ENCODE measurements at regions not wholly inside any gene's neighbourhood (a gene's known extent, or its start where the extent isn't known, plus 50 kb on each side); places are given as distances from the start of the nearest gene placed in this dataset.

GRCh38 chr14:58787592-58787991, 149.8 kb downstream of the DACT1 start:
- Mint-ChIP-seq H3K36me3 (no peaks in the 10 kb centered on the region), H3K4me3 (no peak overlapping the region), H3K4me1 (peaks cover 19% of the 10 kb centered on the region), H3K27me3 (ENCODE audit: low read depth) (peaks cover 24% of the 10 kb centered on the region), H3K27ac (no peak overlapping the region), H3K9me3 (no peaks in the 10 kb centered on the region; the same call in 1 of the 2 replicates)
- ATAC-seq (no peak), DNase-seq (ENCODE audit: low spot score) (no peak)
- TF ChIP-seq RELA (CRISPR knock-in tag; IDR thresholded peaks at IDR 0.05; ENCODE audit: borderline replicate concordance) (no peak), USF1 (CRISPR knock-in tag; IDR thresholded peaks at IDR 0.05) (no peak), ZBTB21 (CRISPR knock-in tag; IDR thresholded peaks at IDR 0.05; ENCODE audit: borderline replicate concordance) (no peak), GRHL2 (CRISPR knock-in tag; IDR thresholded peaks at IDR 0.05; ENCODE audit: insufficient replicate concordance, severe bottlenecking) (no peak), ZNF138 (CRISPR knock-in tag; conservative IDR thresholded peaks at IDR 0.05) (no peak), ERG (CRISPR knock-in tag; IDR thresholded peaks at IDR 0.05) (no peak), TEAD1 (CRISPR knock-in tag; IDR thresholded peaks at IDR 0.05) (no peak), ESRRA (CRISPR knock-in tag; IDR thresholded peaks at IDR 0.05; ENCODE audit: borderline replicate concordance) (no peak), ZNF671 (CRISPR knock-in tag; IDR thresholded peaks at IDR 0.05) (no peak), ZNF512 (CRISPR knock-in tag; IDR thresholded peaks at IDR 0.05; ENCODE audit: borderline replicate concordance) (no peak), E2F5 (CRISPR knock-in tag; IDR thresholded peaks at IDR 0.05) (no peak), SOX15 (CRISPR knock-in tag; IDR thresholded peaks at IDR 0.05) (no peak), ZNF317 (CRISPR knock-in tag; IDR thresholded peaks at IDR 0.05; ENCODE audit: borderline replicate concordance, low read depth) (no peak), CBFB (CRISPR knock-in tag; IDR thresholded peaks at IDR 0.05; ENCODE audit: low read depth) (no peak), ZNF532 (CRISPR knock-in tag; IDR thresholded peaks at IDR 0.05; ENCODE audit: borderline replicate concordance) (no peak), IRF1 (CRISPR knock-in tag; IDR thresholded peaks at IDR 0.05) (no peak), ATF3 (CRISPR knock-in tag; conservative IDR thresholded peaks at IDR 0.05) (no peak), FOXK1 (CRISPR knock-in tag; IDR thresholded peaks at IDR 0.05) (no peak), ARID4B (CRISPR knock-in tag; IDR thresholded peaks at IDR 0.05; ENCODE audit: borderline replicate concordance) (no peak), ZSCAN18 (CRISPR knock-in tag; IDR thresholded peaks at IDR 0.05) (no peak)
- POLR2A ChIA-PET = no interaction called here
- CTCF ChIA-PET = interaction anchor here (1.5 kb wide), 1 partner anchor 286 kb away, joined by 3 read pairs; no protein-coding TSS in a partner anchor
